ENCODE measurements at regions not wholly inside any gene's neighbourhood (a gene's known extent, or its start where the extent isn't known, plus 50 kb on each side); places are given as distances from the start of the nearest gene placed in this dataset.
A peak's percentile ranks its signal among the peaks of the same experiment; 100 is the strongest.

- no peaks in the 10 kb centered on the region for H3K9me3 ChIP-seq (ENCODE audit: control insufficient read depth, low read depth, low read length)
- H2AFZ ChIP-seq (ENCODE audit: low read length): no peak overlapping the region
- H2BK120ac ChIP-seq (ENCODE audit: low read depth, low read length, poor library complexity, severe bottlenecking): no peak overlapping the region
- WGBS (ENCODE audit: extremely low coverage, insufficient read length, low lambda C conversion rate): no CpG with 5 or more reads among the region's 4 CpGs
- Mint-ChIP-seq H3K36me3 (ENCODE audit: insufficient read depth in 1 of 3, low read depth in 3 of 3) (peaks cover 0 to 4% (median 0%) of the 10 kb centered on the region in 3 experiments; a peak in 2 of 7 replicates), H3K9me3 (no peaks in the 10 kb centered on the region), H3K4me1 (peaks cover 29 to 41% of the 10 kb centered on the region in 2 experiments), H3K27me3 (ENCODE audit: low read depth) (no peaks in the 10 kb centered on the region), H3K4me3 (no peak overlapping the region; a peak in 1 of 5 replicates), H3K27ac (peak overlapping the region in 1 of 3 experiments; percentile 23; a peak in 2 of 7 replicates)
- no peak overlapping the region for H3K18ac ChIP-seq (ENCODE audit: insufficient read length, low read depth, low read length)
- H4K5ac ChIP-seq (ENCODE audit: insufficient read length, low read depth, low read length): no peak overlapping the region
- no peak overlapping the region for H3K9ac ChIP-seq (ENCODE audit: extremely low read depth, insufficient read length, low read length)
- peaks cover 8% of the 10 kb centered on the region for H3K4me1 ChIP-seq (ENCODE audit: insufficient read depth, low read length)
- H3K23me2 ChIP-seq (ENCODE audit: insufficient read length, low read depth, low read length, poor library complexity, severe bottlenecking): peaks cover 3% of the 10 kb centered on the region
- no peaks in the 10 kb centered on the region for H3K79me1 ChIP-seq (ENCODE audit: insufficient read depth, low read depth, low read length, poor library complexity, severe bottlenecking)
- H3K27ac ChIP-seq (ENCODE audit: insufficient read length, low read depth, low read length): no peak overlapping the region
- no peak overlapping the region for H2AK5ac ChIP-seq (ENCODE audit: insufficient read length, low read length)
- TF ChIP-seq, protein P1, sequence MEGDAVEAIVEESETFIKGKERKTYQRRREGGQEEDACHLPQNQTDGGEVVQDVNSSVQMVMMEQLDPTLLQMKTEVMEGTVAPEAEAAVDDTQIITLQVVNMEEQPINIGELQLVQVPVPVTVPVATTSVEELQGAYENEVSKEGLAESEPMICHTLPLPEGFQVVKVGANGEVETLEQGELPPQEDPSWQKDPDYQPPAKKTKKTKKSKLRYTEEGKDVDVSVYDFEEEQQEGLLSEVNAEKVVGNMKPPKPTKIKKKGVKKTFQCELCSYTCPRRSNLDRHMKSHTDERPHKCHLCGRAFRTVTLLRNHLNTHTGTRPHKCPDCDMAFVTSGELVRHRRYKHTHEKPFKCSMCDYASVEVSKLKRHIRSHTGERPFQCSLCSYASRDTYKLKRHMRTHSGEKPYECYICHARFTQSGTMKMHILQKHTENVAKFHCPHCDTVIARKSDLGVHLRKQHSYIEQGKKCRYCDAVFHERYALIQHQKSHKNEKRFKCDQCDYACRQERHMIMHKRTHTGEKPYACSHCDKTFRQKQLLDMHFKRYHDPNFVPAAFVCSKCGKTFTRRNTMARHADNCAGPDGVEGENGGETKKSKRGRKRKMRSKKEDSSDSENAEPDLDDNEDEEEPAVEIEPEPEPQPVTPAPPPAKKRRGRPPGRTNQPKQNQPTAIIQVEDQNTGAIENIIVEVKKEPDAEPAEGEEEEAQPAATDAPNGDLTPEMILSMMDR (conservative IDR thresholded peaks at IDR 0.05): no peak
- H4K91ac ChIP-seq (ENCODE audit: insufficient read length, low read depth, low read length): no peak overlapping the region
- no peak overlapping the region for H2BK12ac ChIP-seq (ENCODE audit: insufficient read length, low read depth, low read length)
- no peak overlapping the region for H2BK5ac ChIP-seq (ENCODE audit: insufficient read length, low read length)
- no peak overlapping the region for H3K56ac ChIP-seq (ENCODE audit: insufficient read length, low read depth, low read length)
- H3K79me2 ChIP-seq (ENCODE audit: insufficient read depth, low read length): no peaks in the 10 kb centered on the region
- no peak overlapping the region for H3K23ac ChIP-seq (ENCODE audit: insufficient read length, low read depth, low read length)
- H2BK20ac ChIP-seq (ENCODE audit: low read depth, low read length, poor library complexity, severe bottlenecking): no peak overlapping the region
- H3K14ac ChIP-seq (ENCODE audit: insufficient read depth, low read length): no peak overlapping the region
- H2BK15ac ChIP-seq (ENCODE audit: low read depth, low read length): no peak overlapping the region
- no peak overlapping the region for H4K8ac ChIP-seq (replicated peaks; ENCODE audit: insufficient read length, low read depth, low read length)
- H3K27me3 ChIP-seq (ENCODE audit: insufficient read depth, low read length): no peaks in the 10 kb centered on the region
- H4K20me1 ChIP-seq (ENCODE audit: control insufficient read depth, insufficient read depth, insufficient read length): no peaks in the 10 kb centered on the region
- no peak overlapping the region for H3K4ac ChIP-seq (ENCODE audit: low read depth, low read length)
- H3K4me2 ChIP-seq (ENCODE audit: insufficient read depth, insufficient read length, low read length): no peak overlapping the region
- no peak overlapping the region for H3T11ph ChIP-seq (ENCODE audit: low read length)
- DNase-seq: no peak
These were observed 290.4 kb downstream of the CSNK1G3 start for GRCh38 chr5:123802298-123802951.
